Liver (tissue), 3 donors: ENCODE measurements at regions not wholly inside any gene's neighbourhood (a gene's known extent, or its start where the extent isn't known, plus 50 kb on each side); places are given as distances from the start of the nearest gene placed in this dataset.

Source experiments
- FOXA1 ChIP-seq: IDR thresholded peaks from 2 replicates; pipeline ENCODE4 v1.6.1; 2016; ENCODE audit warnings: antibody characterized with exemption
- HNF4G ChIP-seq: IDR thresholded peaks from 2 replicates; pipeline ENCODE4 v1.6.1; 2016; ENCODE audit warnings: antibody characterized with exemption
- JUND ChIP-seq, 2 donors: IDR thresholded peaks; 2 replicates each; pipeline ENCODE4 v1.6.1; 2016; ENCODE audit warnings: antibody characterized with exemption in 2 of 2
- SP1 ChIP-seq: IDR thresholded peaks from 2 replicates; pipeline ENCODE4 v1.6.1; 2018; ENCODE audit warnings: antibody characterized with exemption, mild to moderate bottlenecking
- TAF1 ChIP-seq: conservative IDR thresholded peaks from 2 replicates; pipeline ENCODE4 v1.6.1; 2016; ENCODE audit warnings: antibody characterized with exemption, mild to moderate bottlenecking
- TF ChIP-seq, protein P1 (sequence below): IDR thresholded peaks from 2 replicates; pipeline ENCODE4 v1.6.1; 2016; ENCODE audit warnings: antibody characterized with exemption, mild to moderate bottlenecking
- TF ChIP-seq, protein P2 (sequence below): fragments of 150-350 bp; IDR thresholded peaks from 2 replicates; pipeline ENCODE4 v1.5.1; 2017; ENCODE audit warnings: improper control_type of control experiment, low read depth, low read length; ENCODE audit not compliant: missing input control
- TF ChIP-seq, protein P3 (sequence below): IDR thresholded peaks from 2 replicates; pipeline ENCODE4 v1.6.1; 2016; ENCODE audit warnings: antibody characterized with exemption
- TF ChIP-seq, protein P4 (sequence below): IDR thresholded peaks from 2 replicates; pipeline ENCODE4 v1.6.1; 2016; ENCODE audit warnings: antibody characterized with exemption
- TF ChIP-seq, protein P5 (sequence below): IDR thresholded peaks from 2 replicates; pipeline ENCODE4 v1.6.1; 2016; ENCODE audit warnings: antibody characterized with exemption
- donor health status: healthy.
- donor health status: healthy.

DNA sequence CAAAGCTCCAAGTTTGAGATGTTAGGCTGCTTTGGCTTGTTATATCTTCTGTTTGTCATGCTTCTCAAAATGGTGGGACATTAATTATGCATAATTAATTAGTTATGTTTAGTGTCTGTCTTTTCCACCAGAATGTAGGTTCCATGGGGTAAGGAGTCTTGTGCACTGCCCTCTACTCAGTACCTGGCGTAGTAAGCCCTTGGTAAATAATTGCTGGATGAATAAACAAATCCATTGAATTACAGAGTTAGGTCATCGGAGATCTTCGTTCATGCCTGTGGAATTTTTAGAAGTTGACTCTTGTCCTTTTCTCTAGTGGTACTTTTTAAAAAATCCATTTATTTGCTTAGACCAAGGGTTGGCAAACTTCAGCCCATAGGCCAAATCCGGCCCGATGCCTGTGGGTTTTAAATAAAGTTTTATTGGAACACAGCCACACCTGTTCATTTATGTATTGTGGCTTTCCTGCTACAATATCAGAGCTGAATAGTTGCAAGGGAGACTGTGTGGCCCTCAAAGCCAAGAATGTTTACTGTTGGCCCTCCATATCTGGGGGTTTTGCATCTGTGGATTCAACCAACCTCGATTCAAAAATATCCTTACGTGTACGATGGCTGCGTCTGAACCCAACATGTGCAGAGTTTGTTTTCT, 524.8 kb upstream of the EEF2KMT start:
- TF ChIP-seq, protein P1, sequence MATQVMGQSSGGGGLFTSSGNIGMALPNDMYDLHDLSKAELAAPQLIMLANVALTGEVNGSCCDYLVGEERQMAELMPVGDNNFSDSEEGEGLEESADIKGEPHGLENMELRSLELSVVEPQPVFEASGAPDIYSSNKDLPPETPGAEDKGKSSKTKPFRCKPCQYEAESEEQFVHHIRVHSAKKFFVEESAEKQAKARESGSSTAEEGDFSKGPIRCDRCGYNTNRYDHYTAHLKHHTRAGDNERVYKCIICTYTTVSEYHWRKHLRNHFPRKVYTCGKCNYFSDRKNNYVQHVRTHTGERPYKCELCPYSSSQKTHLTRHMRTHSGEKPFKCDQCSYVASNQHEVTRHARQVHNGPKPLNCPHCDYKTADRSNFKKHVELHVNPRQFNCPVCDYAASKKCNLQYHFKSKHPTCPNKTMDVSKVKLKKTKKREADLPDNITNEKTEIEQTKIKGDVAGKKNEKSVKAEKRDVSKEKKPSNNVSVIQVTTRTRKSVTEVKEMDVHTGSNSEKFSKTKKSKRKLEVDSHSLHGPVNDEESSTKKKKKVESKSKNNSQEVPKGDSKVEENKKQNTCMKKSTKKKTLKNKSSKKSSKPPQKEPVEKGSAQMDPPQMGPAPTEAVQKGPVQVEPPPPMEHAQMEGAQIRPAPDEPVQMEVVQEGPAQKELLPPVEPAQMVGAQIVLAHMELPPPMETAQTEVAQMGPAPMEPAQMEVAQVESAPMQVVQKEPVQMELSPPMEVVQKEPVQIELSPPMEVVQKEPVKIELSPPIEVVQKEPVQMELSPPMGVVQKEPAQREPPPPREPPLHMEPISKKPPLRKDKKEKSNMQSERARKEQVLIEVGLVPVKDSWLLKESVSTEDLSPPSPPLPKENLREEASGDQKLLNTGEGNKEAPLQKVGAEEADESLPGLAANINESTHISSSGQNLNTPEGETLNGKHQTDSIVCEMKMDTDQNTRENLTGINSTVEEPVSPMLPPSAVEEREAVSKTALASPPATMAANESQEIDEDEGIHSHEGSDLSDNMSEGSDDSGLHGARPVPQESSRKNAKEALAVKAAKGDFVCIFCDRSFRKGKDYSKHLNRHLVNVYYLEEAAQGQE: no peak
- TF ChIP-seq, protein P2, sequence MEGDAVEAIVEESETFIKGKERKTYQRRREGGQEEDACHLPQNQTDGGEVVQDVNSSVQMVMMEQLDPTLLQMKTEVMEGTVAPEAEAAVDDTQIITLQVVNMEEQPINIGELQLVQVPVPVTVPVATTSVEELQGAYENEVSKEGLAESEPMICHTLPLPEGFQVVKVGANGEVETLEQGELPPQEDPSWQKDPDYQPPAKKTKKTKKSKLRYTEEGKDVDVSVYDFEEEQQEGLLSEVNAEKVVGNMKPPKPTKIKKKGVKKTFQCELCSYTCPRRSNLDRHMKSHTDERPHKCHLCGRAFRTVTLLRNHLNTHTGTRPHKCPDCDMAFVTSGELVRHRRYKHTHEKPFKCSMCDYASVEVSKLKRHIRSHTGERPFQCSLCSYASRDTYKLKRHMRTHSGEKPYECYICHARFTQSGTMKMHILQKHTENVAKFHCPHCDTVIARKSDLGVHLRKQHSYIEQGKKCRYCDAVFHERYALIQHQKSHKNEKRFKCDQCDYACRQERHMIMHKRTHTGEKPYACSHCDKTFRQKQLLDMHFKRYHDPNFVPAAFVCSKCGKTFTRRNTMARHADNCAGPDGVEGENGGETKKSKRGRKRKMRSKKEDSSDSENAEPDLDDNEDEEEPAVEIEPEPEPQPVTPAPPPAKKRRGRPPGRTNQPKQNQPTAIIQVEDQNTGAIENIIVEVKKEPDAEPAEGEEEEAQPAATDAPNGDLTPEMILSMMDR: no peak
- TF ChIP-seq TAF1 (no peak), SP1 (no peak), FOXA1 (no peak), JUND (IDR thresholded peaks at IDR 0.05) (no peak), HNF4G (no peak)
- TF ChIP-seq, protein P3, sequence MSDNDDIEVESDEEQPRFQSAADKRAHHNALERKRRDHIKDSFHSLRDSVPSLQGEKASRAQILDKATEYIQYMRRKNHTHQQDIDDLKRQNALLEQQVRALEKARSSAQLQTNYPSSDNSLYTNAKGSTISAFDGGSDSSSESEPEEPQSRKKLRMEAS: no peak
- TF ChIP-seq, protein P4, sequence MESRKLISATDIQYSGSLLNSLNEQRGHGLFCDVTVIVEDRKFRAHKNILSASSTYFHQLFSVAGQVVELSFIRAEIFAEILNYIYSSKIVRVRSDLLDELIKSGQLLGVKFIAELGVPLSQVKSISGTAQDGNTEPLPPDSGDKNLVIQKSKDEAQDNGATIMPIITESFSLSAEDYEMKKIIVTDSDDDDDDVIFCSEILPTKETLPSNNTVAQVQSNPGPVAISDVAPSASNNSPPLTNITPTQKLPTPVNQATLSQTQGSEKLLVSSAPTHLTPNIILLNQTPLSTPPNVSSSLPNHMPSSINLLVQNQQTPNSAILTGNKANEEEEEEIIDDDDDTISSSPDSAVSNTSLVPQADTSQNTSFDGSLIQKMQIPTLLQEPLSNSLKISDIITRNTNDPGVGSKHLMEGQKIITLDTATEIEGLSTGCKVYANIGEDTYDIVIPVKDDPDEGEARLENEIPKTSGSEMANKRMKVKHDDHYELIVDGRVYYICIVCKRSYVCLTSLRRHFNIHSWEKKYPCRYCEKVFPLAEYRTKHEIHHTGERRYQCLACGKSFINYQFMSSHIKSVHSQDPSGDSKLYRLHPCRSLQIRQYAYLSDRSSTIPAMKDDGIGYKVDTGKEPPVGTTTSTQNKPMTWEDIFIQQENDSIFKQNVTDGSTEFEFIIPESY: no peak
- TF ChIP-seq, protein P5, sequence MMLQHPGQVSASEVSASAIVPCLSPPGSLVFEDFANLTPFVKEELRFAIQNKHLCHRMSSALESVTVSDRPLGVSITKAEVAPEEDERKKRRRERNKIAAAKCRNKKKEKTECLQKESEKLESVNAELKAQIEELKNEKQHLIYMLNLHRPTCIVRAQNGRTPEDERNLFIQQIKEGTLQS: no peak
